H1 (cell line): ENCODE measurements at regions not wholly inside any gene's neighbourhood (a gene's known extent, or its start where the extent isn't known, plus 50 kb on each side); places are given as distances from the start of the nearest gene placed in this dataset.

ENCODE experiments used
- CHD1 ChIP-seq: IDR thresholded peaks from 2 replicates; pipeline ENCODE4 v1.6.1; 2012; ENCODE audit warnings: low read depth, low read length, improper control_type of control experiment
- CHD2 ChIP-seq: IDR thresholded peaks from 2 replicates; pipeline ENCODE4 v1.6.1; 2012; ENCODE audit warnings: low read length, improper control_type of control experiment
- CHD7 ChIP-seq: fragments of 300-600 bp; sonication (generic); IDR thresholded peaks from 2 replicates; pipeline ENCODE4 v1.7.1; 2012; ENCODE audit warnings: low read length, moderate library complexity, mild to moderate bottlenecking, inconsistent platforms; ENCODE audit not compliant: insufficient replicate concordance
- CTBP2 ChIP-seq: IDR thresholded peaks from 2 replicates; pipeline ENCODE4 v1.7.0; 2011; ENCODE audit warnings: borderline replicate concordance, mild to moderate bottlenecking, moderate library complexity, mixed read lengths, low read length; ENCODE audit not compliant: insufficient read depth, insufficient read length
- EGR1 ChIP-seq: IDR thresholded peaks from 2 replicates; pipeline ENCODE4 v1.6.1; 2011; ENCODE audit warnings: low read depth, low read length, borderline replicate concordance
- EP300 ChIP-seq, 2 experiments: IDR thresholded peaks; 1 replicate in 1 of 2; 2 replicates in 1 of 2; pipeline ENCODE4 v1.6.1; 2011 to 2012; ENCODE audit warnings: low read depth in 2 of 2, low read length in 2 of 2, mild to moderate bottlenecking in 2 of 2, borderline replicate concordance in 1 of 2, inconsistent platforms in 1 of 2, moderate library complexity in 1 of 2
- JUN ChIP-seq: IDR thresholded peaks from 2 replicates; pipeline ENCODE4 v1.6.1; 2011; ENCODE audit warnings: low read depth, mild to moderate bottlenecking, improper control_type of control experiment, low read length
- POLR2A ChIP-seq, 2 experiments: IDR thresholded peaks; 1 replicate in 1 of 2; 2 replicates in 1 of 2; pipeline ENCODE4 v1.6.1; 2011; ENCODE audit warnings: low read depth in 2 of 2, low read length in 2 of 2, mild to moderate bottlenecking in 2 of 2; ENCODE audit errors: control extremely low read depth in 1 of 2
- SAP30 ChIP-seq: fragments of 300-600 bp; sonication (generic); IDR thresholded peaks from 2 replicates; pipeline ENCODE4 v1.7.1; 2012; ENCODE audit warnings: low read length, moderate library complexity, mild to moderate bottlenecking, inconsistent platforms; ENCODE audit not compliant: insufficient read depth, insufficient replicate concordance
- ZNF274 ChIP-seq: IDR thresholded peaks from 2 replicates; pipeline ENCODE4 v1.7.0; 2012; ENCODE audit warnings: low read length, borderline replicate concordance; ENCODE audit errors: extremely low read depth

- no peak for TF ChIP-seq EGR1
- TF ChIP-seq CTBP2, result no peak
- TF ChIP-seq CHD7, result no peak
- 0 out of 2 replicates have a peak, but pooled peaks have one; percentile 12 for TF ChIP-seq CHD2
- no peak for TF ChIP-seq POLR2A (IDR thresholded peaks at IDR 0.05; ENCODE audit: control extremely low read depth in 1 of 2, low read depth in 2 of 2, low read length in 2 of 2)
- no peak for TF ChIP-seq CHD1
- no peak for TF ChIP-seq SAP30
- TF ChIP-seq EP300 (IDR thresholded peaks at IDR 0.05; ENCODE audit: borderline replicate concordance in 1 of 2, low read depth in 2 of 2, low read length in 2 of 2), result no peak
- no peak for TF ChIP-seq JUN
- no peak for TF ChIP-seq ZNF274
Observed at GRCh38 chr6:141829566-141830360, 303.0 kb upstream of the GJE1 start (continued).
